Subcutaneous abdominal adipose tissue (tissue), 5 donors: ENCODE measurements at regions not wholly inside any gene's neighbourhood (a gene's known extent, or its start where the extent isn't known, plus 50 kb on each side); places are given as distances from the start of the nearest gene placed in this dataset.

Experiments
- H3K27ac ChIP-seq: one replicate; pipeline ENCODE4 v1.7.0; 2013; ENCODE audit warnings: low read depth, mild to moderate bottlenecking, inconsistent platforms, low read length, moderate library complexity
- H3K27me3 ChIP-seq, 5 donors: one replicate each; pipeline ENCODE4 v1.7.0; 2013; ENCODE audit warnings: low read length in 5 of 5, inconsistent platforms in 1 of 5; ENCODE audit not compliant: control insufficient read depth in 5 of 5, insufficient read depth in 4 of 5
- H3K36me3 ChIP-seq, 5 donors: one replicate each; pipeline ENCODE4 v1.7.0; 2013; ENCODE audit warnings: low read length in 5 of 5; ENCODE audit not compliant: control insufficient read depth in 5 of 5, insufficient read depth in 5 of 5
- H3K4me1 ChIP-seq, 5 donors: one replicate each; pipeline ENCODE4 v1.7.0; 2013; ENCODE audit warnings: low read length in 5 of 5, mild to moderate bottlenecking in 3 of 5, moderate library complexity in 1 of 5; ENCODE audit not compliant: control insufficient read depth in 5 of 5, insufficient read depth in 5 of 5
- H3K4me3 ChIP-seq, 5 donors: one replicate each; pipeline ENCODE4 v1.7.0; 2013; ENCODE audit warnings: low read length in 5 of 5, low read depth in 1 of 5
- H3K9ac ChIP-seq, 5 donors: one replicate each; pipeline ENCODE4 v1.7.0; 2013; ENCODE audit warnings: low read length in 5 of 5, mild to moderate bottlenecking in 4 of 5, moderate library complexity in 3 of 5
- H3K9me3 ChIP-seq, 5 donors: one replicate each; pipeline ENCODE4 v1.7.0; 2013; ENCODE audit warnings: low read length in 5 of 5; ENCODE audit not compliant: control insufficient read depth in 5 of 5
- donor health status: healthy.
- donor health status: healthy.
- donor health status: healthy.
- donor health status: healthy.
- donor health status: healthy.

GRCh38 chr11:76298255-76298654, 82.7 kb downstream of the THAP12 start:
- Histone ChIP-seq H3K27ac (no peak overlapping the region), H3K9me3 (no peaks in the 10 kb centered on the region), H3K4me1 (no peaks in the 10 kb centered on the region), H3K9ac (peak overlapping the region in 1 of 5 donors; percentile 17), H3K27me3 (no peaks in the 10 kb centered on the region), H3K36me3 (no peaks in the 10 kb centered on the region), H3K4me3 (no peak overlapping the region)

GRCh38 chr11:76296731-76297542, 84.0 kb downstream of the THAP12 start:
- Histone ChIP-seq H3K4me3 (no peak overlapping the region), H3K36me3 (no peaks in the 10 kb centered on the region), H3K4me1 (no peaks in the 10 kb centered on the region), H3K27me3 (no peaks in the 10 kb centered on the region), H3K27ac (no peak overlapping the region), H3K9ac (no peak overlapping the region), H3K9me3 (no peaks in the 10 kb centered on the region)

DNA sequence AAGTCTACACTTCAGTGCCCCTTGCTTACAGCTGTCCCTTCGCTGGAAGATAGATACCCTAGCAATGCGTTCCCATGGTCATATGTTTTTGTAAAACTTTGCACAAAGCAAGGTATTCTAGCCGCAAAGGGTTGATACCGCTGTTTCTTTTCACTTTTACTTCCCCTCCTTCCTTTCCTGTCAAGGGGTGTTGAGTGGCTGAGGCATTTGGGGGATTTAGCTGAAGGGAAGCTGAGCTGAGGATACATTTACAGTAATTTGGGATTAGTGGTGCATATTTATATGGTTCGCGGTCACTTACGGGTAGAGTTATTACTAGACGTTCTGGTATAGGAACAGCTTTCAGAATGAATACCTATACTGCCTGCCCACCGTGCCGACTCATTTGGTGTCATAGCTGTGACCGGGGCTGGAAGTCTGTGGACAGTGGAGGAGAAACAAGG, 86.9 kb upstream of the WNT11 start:
- Histone ChIP-seq H3K9me3 (no peaks in the 10 kb centered on the region), H3K9ac (no peak overlapping the region), H3K27me3 (no peaks in the 10 kb centered on the region), H3K4me3 (no peak overlapping the region), H3K4me1 (peaks cover 0 to under 1% (median 0%) of the 10 kb centered on the region in 5 donors), H3K27ac (no peak overlapping the region), H3K36me3 (no peaks in the 10 kb centered on the region)

DNA sequence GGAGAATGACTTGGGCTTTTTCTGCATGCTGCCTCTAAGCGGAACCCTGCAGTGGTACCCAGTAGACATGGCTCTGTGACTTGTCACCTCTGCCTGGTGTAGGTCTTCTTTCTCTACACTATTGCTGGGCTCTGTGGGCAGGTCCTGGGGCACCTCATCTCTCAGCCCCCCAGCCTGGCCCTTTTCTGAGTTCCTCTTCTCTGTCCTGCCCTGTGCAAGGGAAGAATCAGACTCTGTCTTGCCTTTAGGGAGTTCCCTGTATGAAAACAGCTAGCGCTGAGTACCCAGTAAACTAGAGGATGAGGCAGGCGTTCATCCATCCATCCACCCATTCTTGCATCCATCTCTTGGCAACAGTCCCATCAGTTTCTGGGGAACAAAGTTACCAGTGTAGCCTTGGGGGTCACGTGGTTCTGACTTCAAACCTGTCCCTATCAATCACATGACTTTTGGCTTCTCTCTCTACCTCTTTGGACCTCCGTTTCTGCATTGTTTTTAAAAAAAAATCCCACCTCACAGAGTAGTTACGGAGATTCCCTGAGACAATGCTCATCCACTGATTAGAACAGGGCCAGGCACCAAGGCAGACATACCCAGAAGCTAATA, 86.4 kb upstream of the WNT11 start:
- Histone ChIP-seq H3K4me3 (no peak overlapping the region), H3K4me1 (peaks cover 0 to 5% (median 0%) of the 10 kb centered on the region in 5 donors), H3K36me3 (no peaks in the 10 kb centered on the region), H3K9ac (no peak overlapping the region), H3K27ac (no peak overlapping the region), H3K9me3 (no peaks in the 10 kb centered on the region), H3K27me3 (no peaks in the 10 kb centered on the region)

DNA sequence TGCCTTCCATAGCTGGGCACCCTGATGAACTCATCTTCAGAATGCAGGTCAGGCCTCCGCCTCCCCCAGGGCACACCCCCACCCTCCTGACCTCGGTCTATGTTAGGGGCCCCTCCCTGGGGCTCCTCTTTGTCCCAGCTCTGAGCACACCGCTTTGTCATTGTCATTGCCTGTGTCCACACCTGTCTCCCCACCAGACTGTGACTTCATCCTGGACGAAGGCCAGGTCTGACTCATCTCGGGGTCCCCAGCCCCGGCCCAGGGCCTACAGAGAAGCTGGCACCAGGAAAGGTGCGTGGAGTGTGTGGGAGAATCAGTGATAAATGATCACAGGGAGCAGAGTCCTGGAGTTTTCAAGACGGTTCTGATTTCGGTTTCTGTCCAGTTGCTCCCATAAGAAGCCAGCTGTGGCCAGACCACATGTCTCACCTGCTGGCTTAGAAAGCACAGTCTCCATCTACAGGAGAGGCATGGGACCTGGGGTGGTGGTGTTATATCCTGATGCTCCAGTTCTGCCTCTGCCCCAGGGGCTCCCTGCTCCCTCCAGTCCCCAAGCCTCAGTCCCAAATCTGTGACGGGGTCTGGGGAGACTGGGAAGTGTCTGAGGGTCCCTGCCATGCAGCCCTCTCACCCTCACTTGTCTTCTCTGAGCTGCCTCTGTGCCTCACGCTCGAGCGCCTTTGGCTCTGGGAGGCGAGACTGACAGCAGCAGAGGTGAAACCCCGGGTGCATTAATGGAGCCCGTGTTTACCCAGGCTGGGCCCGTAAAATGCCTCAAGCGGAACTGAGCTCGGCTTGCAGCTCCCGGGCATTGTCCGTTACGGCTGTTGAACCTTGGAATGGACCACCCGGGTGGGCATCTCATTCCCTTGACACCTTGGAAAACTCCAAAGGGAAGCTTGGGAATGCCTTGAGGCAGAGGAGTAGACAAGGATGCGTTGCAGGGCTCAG, 85.5 kb upstream of the WNT11 start:
- Histone ChIP-seq H3K36me3 (no peaks in the 10 kb centered on the region), H3K4me1 (peaks cover 0 to 5% (median 0%) of the 10 kb centered on the region in 5 donors), H3K9me3 (no peaks in the 10 kb centered on the region), H3K27me3 (no peaks in the 10 kb centered on the region), H3K9ac (no peak overlapping the region), H3K27ac (no peak overlapping the region), H3K4me3 (no peak overlapping the region)

- no peak overlapping the region for H3K27ac ChIP-seq
Measured at GRCh38 chr11:76288166-76288980, 82.1 kb upstream of the WNT11 start.

DNA sequence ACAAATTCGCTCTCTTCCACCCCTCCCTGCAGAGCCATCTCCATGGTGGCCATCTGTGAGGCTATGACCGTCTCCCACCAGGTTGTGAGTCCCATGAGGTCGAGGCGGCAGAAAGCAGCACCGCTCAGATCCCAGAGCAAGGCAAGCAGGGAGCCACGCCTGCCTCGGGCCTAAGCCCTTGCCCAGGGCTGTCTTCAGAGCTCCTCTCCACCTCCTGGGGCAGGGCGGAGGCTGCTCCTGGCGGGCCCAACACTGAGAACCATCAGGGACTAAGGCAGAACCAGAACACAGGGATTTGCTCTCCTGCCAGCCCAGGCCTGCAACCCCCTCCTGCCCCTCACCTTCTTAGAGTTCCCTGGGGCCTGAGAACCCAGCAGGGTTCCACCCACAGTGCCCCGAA, 80.9 kb upstream of the WNT11 start:
- H3K9ac ChIP-seq: no peak overlapping the region
- no peaks in the 10 kb centered on the region for H3K27me3 ChIP-seq
- H3K4me3 ChIP-seq: no peak overlapping the region
- no peak overlapping the region for H3K27ac ChIP-seq
- peaks cover 0 to 5% (median 0%) of the 10 kb centered on the region in 5 donors for H3K4me1 ChIP-seq
- no peaks in the 10 kb centered on the region for H3K9me3 ChIP-seq
- H3K36me3 ChIP-seq: no peaks in the 10 kb centered on the region

More at GRCh38 chr11:76288166-76288980, 82.1 kb upstream of the WNT11 start:
- no peaks in the 10 kb centered on the region for H3K36me3 ChIP-seq
- H3K4me3 ChIP-seq: no peak overlapping the region
- no peak overlapping the region for H3K9ac ChIP-seq
- no peaks in the 10 kb centered on the region for H3K9me3 ChIP-seq
- H3K27me3 ChIP-seq: no peaks in the 10 kb centered on the region
- peaks cover 0 to 5% (median 0%) of the 10 kb centered on the region in 5 donors for H3K4me1 ChIP-seq

- Histone ChIP-seq H3K9me3 (no peaks in the 10 kb centered on the region), H3K27ac (no peak overlapping the region), H3K4me1 (peaks cover 0 to 5% (median 0%) of the 10 kb centered on the region in 5 donors), H3K27me3 (no peaks in the 10 kb centered on the region), H3K36me3 (no peaks in the 10 kb centered on the region), H3K9ac (no peak overlapping the region), H3K4me3 (no peak overlapping the region)
Measured at GRCh38 chr11:76285397-76286104, 79.2 kb upstream of the WNT11 start.

DNA sequence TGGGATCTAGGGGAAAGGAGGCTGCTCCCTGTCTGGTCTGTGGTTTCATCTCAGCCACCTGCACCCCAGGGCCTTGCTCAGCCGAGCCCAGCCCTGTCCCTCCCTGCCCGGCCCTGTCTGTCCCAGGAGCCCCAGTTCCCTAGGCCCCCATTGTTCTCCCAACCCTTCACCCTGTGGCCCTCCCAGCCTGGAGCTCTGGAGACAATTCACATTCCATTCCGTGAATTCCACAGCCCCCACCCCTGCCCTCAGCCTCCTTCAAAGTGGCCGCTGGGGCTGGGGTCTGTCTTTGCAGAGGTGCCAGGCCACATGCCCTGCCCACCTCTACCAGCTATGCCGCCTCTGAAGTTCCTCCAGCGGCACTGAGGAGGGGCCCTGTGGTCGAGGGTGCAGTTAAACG, 77.9 kb upstream of the WNT11 start:
- no peak overlapping the region for H3K4me3 ChIP-seq
- H3K27ac ChIP-seq: no peak overlapping the region
- no peaks in the 10 kb centered on the region for H3K27me3 ChIP-seq
- no peaks in the 10 kb centered on the region for H3K36me3 ChIP-seq
- no peak overlapping the region for H3K9ac ChIP-seq
- H3K9me3 ChIP-seq: no peaks in the 10 kb centered on the region
- peaks cover 0 to 5% (median 0%) of the 10 kb centered on the region in 5 donors for H3K4me1 ChIP-seq
